ENCODE measurements at regions not wholly inside any gene's neighbourhood (a gene's known extent, or its start where the extent isn't known, plus 50 kb on each side); places are given as distances from the start of the nearest gene placed in this dataset.

DNA sequence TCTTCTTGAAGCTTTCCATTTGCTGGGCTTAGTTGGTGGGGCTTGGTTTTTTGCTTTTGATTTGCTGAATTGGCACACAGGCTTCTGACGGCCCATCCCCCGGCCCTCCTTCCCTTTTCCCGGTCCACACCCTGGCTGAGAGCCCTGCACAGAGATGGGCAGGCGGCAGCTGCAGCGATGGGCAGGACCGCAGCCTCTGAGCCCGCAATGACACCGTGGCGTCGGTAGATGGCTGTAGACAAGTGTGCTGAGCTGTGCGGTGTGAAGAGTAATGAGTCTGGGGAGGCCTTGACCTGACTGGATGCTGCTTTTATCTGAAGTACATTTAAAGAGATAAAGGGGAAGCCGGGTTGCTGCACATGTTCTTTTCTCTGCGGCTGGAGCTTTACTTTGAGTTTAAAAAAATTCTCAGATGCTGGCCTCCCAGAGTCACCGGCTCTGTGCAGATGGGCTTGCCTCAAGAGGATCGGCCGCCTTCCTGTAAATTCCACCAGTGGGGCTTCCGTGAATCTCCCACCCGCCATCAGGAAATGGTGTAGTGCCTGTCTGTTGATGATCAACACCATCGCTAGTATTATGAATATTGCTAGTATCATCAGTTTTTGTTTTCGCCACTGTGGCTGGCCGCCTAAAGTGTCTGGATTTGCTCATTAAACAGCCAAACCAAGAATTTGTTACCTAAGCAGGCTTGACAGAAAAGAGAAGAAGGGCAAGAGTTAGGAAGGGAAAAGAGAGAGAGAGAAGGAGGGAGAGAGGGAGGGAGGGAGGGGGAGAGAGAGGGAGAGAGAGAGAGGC, 245.6 kb upstream of the RBFOX1 start:
- Mint-ChIP-seq H3K4me1 (ENCODE audit: low read depth, unreplicated experiment) (no peaks in the 10 kb centered on the region), H3K4me3 (ENCODE audit: low read depth, unreplicated experiment) (no peak overlapping the region), H3K27me3 (ENCODE audit: unreplicated experiment) (no peaks in the 10 kb centered on the region), H3K27ac (ENCODE audit: unreplicated experiment) (no peak overlapping the region), H3K36me3 (ENCODE audit: insufficient read depth, unreplicated experiment) (no peaks in the 10 kb centered on the region), H3K9me3 (ENCODE audit: low read depth, unreplicated experiment) (peaks cover 19% of the 10 kb centered on the region)
- no TSS peak for BruUV-seq (replicated peaks)
- TF ChIP-seq, protein P1, sequence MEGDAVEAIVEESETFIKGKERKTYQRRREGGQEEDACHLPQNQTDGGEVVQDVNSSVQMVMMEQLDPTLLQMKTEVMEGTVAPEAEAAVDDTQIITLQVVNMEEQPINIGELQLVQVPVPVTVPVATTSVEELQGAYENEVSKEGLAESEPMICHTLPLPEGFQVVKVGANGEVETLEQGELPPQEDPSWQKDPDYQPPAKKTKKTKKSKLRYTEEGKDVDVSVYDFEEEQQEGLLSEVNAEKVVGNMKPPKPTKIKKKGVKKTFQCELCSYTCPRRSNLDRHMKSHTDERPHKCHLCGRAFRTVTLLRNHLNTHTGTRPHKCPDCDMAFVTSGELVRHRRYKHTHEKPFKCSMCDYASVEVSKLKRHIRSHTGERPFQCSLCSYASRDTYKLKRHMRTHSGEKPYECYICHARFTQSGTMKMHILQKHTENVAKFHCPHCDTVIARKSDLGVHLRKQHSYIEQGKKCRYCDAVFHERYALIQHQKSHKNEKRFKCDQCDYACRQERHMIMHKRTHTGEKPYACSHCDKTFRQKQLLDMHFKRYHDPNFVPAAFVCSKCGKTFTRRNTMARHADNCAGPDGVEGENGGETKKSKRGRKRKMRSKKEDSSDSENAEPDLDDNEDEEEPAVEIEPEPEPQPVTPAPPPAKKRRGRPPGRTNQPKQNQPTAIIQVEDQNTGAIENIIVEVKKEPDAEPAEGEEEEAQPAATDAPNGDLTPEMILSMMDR (IDR thresholded peaks at IDR 0.05; ENCODE audit: unreplicated experiment): no peak
- peak; percentile 2 for DNase-seq
- CTCF ChIA-PET: no interaction called here
- intact Hi-C loops (cut with micrococcal nuclease; ENCODE audit: unreplicated experiment): no loop called here

DNA sequence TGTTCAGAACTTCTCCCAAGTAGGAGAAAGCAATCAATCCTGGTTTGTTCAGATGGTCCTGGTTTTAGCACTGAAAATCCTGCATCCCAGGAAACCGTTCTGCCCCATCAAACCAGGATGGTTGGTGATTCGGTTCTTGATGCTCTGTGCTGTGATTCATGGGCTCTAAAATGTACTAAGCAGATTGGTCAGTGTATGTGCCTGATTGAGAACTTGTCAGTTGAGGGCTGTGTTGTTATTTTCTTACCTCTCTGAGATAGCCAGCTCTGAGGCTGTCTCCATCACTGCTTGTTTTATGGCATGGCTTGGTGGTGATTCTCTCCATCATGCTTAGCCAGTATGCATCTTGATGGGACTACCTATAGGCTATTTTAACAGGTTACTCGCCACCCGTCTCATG, 246.9 kb upstream of the RBFOX1 start:
- Mint-ChIP-seq H3K36me3 (ENCODE audit: insufficient read depth, unreplicated experiment) (no peaks in the 10 kb centered on the region), H3K4me3 (ENCODE audit: low read depth, unreplicated experiment) (no peak overlapping the region), H3K27ac (ENCODE audit: unreplicated experiment) (no peak overlapping the region), H3K9me3 (ENCODE audit: low read depth, unreplicated experiment) (peaks cover 19% of the 10 kb centered on the region), H3K27me3 (ENCODE audit: unreplicated experiment) (no peaks in the 10 kb centered on the region), H3K4me1 (ENCODE audit: low read depth, unreplicated experiment) (no peaks in the 10 kb centered on the region)
- CTCF ChIA-PET: no interaction called here
- TF ChIP-seq, protein P1 (IDR thresholded peaks at IDR 0.05; ENCODE audit: unreplicated experiment): no peak
- intact Hi-C loops (cut with micrococcal nuclease; ENCODE audit: unreplicated experiment): no loop called here
- no peak for DNase-seq
- no TSS peak for BruUV-seq (replicated peaks)

DNA sequence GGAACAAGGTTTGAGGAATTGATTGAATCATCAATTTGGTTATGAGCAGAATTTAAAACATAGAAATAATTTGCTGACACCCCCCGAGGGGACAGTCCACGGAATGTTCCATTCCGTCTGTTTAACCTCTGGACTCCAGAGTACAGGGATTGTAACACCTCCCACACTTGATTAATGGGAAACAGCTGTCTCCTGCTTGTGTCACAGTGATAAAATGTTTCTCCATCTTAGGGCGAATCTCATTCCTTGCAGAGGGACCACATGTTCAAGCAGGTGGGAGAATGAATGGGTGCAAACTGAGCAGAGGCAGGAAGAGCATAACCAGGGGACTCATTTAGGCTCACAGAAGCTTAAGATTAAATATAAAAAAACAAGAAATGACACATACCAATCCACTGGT, 249.5 kb upstream of the RBFOX1 start:
- Mint-ChIP-seq H3K4me1 (ENCODE audit: low read depth, unreplicated experiment) (no peaks in the 10 kb centered on the region), H3K36me3 (ENCODE audit: insufficient read depth, unreplicated experiment) (no peaks in the 10 kb centered on the region), H3K4me3 (ENCODE audit: low read depth, unreplicated experiment) (no peak overlapping the region), H3K27ac (ENCODE audit: unreplicated experiment) (no peak overlapping the region), H3K27me3 (ENCODE audit: unreplicated experiment) (no peaks in the 10 kb centered on the region), H3K9me3 (ENCODE audit: low read depth, unreplicated experiment) (peaks cover 18% of the 10 kb centered on the region)
- DNase-seq: no peak
- intact Hi-C loops (cut with micrococcal nuclease; ENCODE audit: unreplicated experiment): no loop called here
- TF ChIP-seq, protein P1 (IDR thresholded peaks at IDR 0.05; ENCODE audit: unreplicated experiment): no peak
- CTCF ChIA-PET: no interaction called here
- no TSS peak for BruUV-seq (replicated peaks)

DNA sequence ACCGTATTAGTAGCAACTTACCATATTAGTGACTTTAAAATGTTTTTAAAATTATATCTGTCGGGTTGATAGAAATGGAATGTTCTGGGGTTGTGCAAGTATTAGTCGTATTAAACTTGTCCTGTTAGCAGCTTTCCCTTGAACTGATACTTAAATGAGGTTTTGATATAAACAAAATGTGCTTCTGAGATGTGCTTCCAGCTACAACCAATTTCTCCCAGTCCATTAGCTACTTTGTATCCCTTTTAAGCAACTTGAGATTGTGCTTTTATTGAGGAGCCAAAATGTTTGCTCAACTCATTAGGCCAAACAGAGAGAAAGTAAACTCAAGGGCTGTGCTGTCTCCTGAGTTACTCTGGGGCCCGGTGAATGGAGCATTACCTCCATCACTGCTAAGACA, 255.0 kb upstream of the RBFOX1 start:
- no peaks in the 10 kb centered on the region for H3K36me3 Mint-ChIP-seq (ENCODE audit: insufficient read depth, unreplicated experiment)
- intact Hi-C loops (cut with micrococcal nuclease; ENCODE audit: unreplicated experiment): no loop called here
- CTCF ChIA-PET: no interaction called here
- no peaks in the 10 kb centered on the region for H3K4me1 Mint-ChIP-seq (ENCODE audit: low read depth, unreplicated experiment)
- DNase-seq: no peak
- no TSS peak for BruUV-seq (replicated peaks)
- peaks cover 15% of the 10 kb centered on the region for H3K9me3 Mint-ChIP-seq (ENCODE audit: low read depth, unreplicated experiment)
- TF ChIP-seq, protein P1 (IDR thresholded peaks at IDR 0.05; ENCODE audit: unreplicated experiment): no peak
- H3K4me3 Mint-ChIP-seq (ENCODE audit: low read depth, unreplicated experiment): no peak overlapping the region
- no peak overlapping the region for H3K27ac Mint-ChIP-seq (ENCODE audit: unreplicated experiment)
- no peaks in the 10 kb centered on the region for H3K27me3 Mint-ChIP-seq (ENCODE audit: unreplicated experiment)

Measured in Calu3 (cell line).